ENCODE measurements at regions not wholly inside any gene's neighbourhood (a gene's known extent, or its start where the extent isn't known, plus 50 kb on each side); places are given as distances from the start of the nearest gene placed in this dataset.

GRCh38 chr6:82419859-82420258, 56.2 kb downstream of the TPBG start:
- TF ChIP-seq CTCF (conservative IDR thresholded peaks at IDR 0.05 in 1 of 2, IDR thresholded peaks at IDR 0.05 in 1 of 2; ENCODE audit: low read depth in 1 of 2, low read length in 2 of 2) = no peak
- TF ChIP-seq EZH2 (IDR thresholded peaks at IDR 0.05; ENCODE audit: low read length, missing control alignments) = no peak

All from fibroblast of lung (primary cell).